DND-41 (cell line): ENCODE measurements at regions not wholly inside any gene's neighbourhood (a gene's known extent, or its start where the extent isn't known, plus 50 kb on each side); places are given as distances from the start of the nearest gene placed in this dataset.

ENCODE experiments used
- ATAC-seq: fragments of 200-7000 bp; cut with Tn5 transposase; 3 replicates; pipeline ENCODE4 v1.9.1; 2021; ENCODE audit warnings: low read depth; ENCODE audit not compliant: insufficient read depth
- DNase-seq: peaks from one replicate; pipeline ENCODE4 v3.0.0-alpha.2; 2020
- H2AFZ ChIP-seq: 2 replicates; pipeline ENCODE4 v1.6.0; 2012; ENCODE audit warnings: low read depth, low read length
- H3K27ac ChIP-seq: 2 replicates; pipeline ENCODE4 v1.5.1; 2012; ENCODE audit warnings: low read length, inconsistent platforms
- H3K27me3 ChIP-seq: fragments of 200-600 bp; sonication (generic); 2 replicates; pipeline ENCODE4 v1.6.0; 2012; ENCODE audit warnings: low read length, mild to moderate bottlenecking, inconsistent platforms; ENCODE audit not compliant: insufficient read depth, poor library complexity
- H3K36me3 ChIP-seq: 2 replicates; pipeline ENCODE4 v1.5.1; 2012; ENCODE audit warnings: low read length, inconsistent platforms; ENCODE audit not compliant: insufficient read depth
- H3K4me1 ChIP-seq: 2 replicates; pipeline ENCODE4 v1.5.1; 2012; ENCODE audit warnings: mild to moderate bottlenecking, low read length; ENCODE audit not compliant: insufficient read depth
- H3K4me2 ChIP-seq: 2 replicates; pipeline ENCODE4 v1.6.0; 2012; ENCODE audit warnings: mild to moderate bottlenecking, moderate library complexity, low read length, inconsistent platforms; ENCODE audit not compliant: insufficient read depth
- H3K4me3 ChIP-seq, 2 experiments: fragments of 200-600 bp in 1 of 2; shearing (Covaris generic) in 1 of 2; 2 replicates each; pipeline ENCODE4 v1.5.1; 2012 to 2016; ENCODE audit warnings: inconsistent platforms in 2 of 2, low read length in 2 of 2, mild to moderate bottlenecking in 2 of 2, low read depth in 1 of 2, moderate library complexity in 1 of 2
- H3K79me2 ChIP-seq: 2 replicates; pipeline ENCODE4 v1.6.0; 2012; ENCODE audit warnings: low read length, inconsistent platforms; ENCODE audit not compliant: insufficient read depth
- H3K9ac ChIP-seq: 2 replicates; pipeline ENCODE4 v1.6.0; 2012; ENCODE audit warnings: low read depth, mild to moderate bottlenecking, inconsistent platforms, low read length, moderate library complexity
- H3K9me3 ChIP-seq: 2 replicates; pipeline ENCODE4 v1.5.1; 2012; ENCODE audit warnings: low read length, moderate library complexity, mild to moderate bottlenecking, inconsistent platforms; ENCODE audit not compliant: insufficient read depth, severe bottlenecking
- H4K20me1 ChIP-seq: 2 replicates; pipeline ENCODE4 v1.6.0; 2012; ENCODE audit warnings: low read length; ENCODE audit not compliant: insufficient read depth
- EZH2 ChIP-seq: IDR thresholded peaks from 3 replicates; pipeline ENCODE4 v1.6.1; 2012; ENCODE audit warnings: borderline replicate concordance, low read depth, mild to moderate bottlenecking, moderate library complexity, low read length, inconsistent platforms; ENCODE audit not compliant: severe bottlenecking
- TF ChIP-seq, protein P1 (sequence below): IDR thresholded peaks from 2 replicates; pipeline ENCODE4 v1.5.1; 2012; ENCODE audit warnings: borderline replicate concordance, low read length, moderate library complexity, mild to moderate bottlenecking; ENCODE audit not compliant: poor library complexity, severe bottlenecking; ENCODE audit errors: extremely low read depth

DNA sequence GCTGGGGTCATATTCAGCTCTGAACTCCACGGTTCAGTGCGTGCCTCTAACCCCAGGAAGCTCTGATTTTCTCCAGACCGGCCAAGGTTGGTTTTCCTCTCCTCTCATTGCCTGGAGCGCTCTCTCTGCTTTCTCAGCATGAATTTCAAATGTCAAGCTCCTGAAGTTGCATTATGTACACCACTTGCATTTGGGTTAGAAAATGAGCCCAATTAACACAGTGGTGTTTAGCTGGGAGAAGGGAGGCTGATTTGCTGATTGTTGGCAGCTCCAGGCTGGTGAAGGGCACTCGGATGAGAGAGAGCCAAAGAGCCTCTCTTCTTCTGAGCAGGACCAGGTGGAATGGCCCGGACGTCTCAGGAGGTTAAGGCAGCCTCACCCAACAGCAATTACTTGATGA is 570.9 kb downstream of the VRK1 start:
- no peak overlapping the region for H3K27ac ChIP-seq
- DNase-seq: no peak
- no peak overlapping the region; the same call in 1 of the 2 replicates for H2AFZ ChIP-seq
- no peaks in the 10 kb centered on the region for H3K27me3 ChIP-seq
- no peak overlapping the region for H3K9ac ChIP-seq
- no peak overlapping the region for H3K4me3 ChIP-seq
- no peaks in the 10 kb centered on the region for H3K9me3 ChIP-seq
- no peaks in the 10 kb centered on the region for H3K4me1 ChIP-seq
- no peak for TF ChIP-seq EZH2
- TF ChIP-seq, protein P1, sequence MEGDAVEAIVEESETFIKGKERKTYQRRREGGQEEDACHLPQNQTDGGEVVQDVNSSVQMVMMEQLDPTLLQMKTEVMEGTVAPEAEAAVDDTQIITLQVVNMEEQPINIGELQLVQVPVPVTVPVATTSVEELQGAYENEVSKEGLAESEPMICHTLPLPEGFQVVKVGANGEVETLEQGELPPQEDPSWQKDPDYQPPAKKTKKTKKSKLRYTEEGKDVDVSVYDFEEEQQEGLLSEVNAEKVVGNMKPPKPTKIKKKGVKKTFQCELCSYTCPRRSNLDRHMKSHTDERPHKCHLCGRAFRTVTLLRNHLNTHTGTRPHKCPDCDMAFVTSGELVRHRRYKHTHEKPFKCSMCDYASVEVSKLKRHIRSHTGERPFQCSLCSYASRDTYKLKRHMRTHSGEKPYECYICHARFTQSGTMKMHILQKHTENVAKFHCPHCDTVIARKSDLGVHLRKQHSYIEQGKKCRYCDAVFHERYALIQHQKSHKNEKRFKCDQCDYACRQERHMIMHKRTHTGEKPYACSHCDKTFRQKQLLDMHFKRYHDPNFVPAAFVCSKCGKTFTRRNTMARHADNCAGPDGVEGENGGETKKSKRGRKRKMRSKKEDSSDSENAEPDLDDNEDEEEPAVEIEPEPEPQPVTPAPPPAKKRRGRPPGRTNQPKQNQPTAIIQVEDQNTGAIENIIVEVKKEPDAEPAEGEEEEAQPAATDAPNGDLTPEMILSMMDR: no peak
- H3K36me3 ChIP-seq: no peaks in the 10 kb centered on the region
- ATAC-seq: no peak
- H3K79me2 ChIP-seq: no peaks in the 10 kb centered on the region
- H3K4me2 ChIP-seq: no peak overlapping the region
- H4K20me1 ChIP-seq: no peaks in the 10 kb centered on the region

GRCh38 chr14:97368900-97369564 is 571.9 kb downstream of the VRK1 start:
- H3K9me3 ChIP-seq: no peaks in the 10 kb centered on the region
- TF ChIP-seq, protein P1: no peak
- TF ChIP-seq EZH2: no peak
- no peak overlapping the region for H2AFZ ChIP-seq
- no peaks in the 10 kb centered on the region for H3K27me3 ChIP-seq
- no peak overlapping the region for H3K27ac ChIP-seq
- no peak overlapping the region for H3K9ac ChIP-seq
- H4K20me1 ChIP-seq: no peaks in the 10 kb centered on the region
- no peaks in the 10 kb centered on the region for H3K79me2 ChIP-seq
- no peaks in the 10 kb centered on the region for H3K4me1 ChIP-seq
- H3K36me3 ChIP-seq: no peaks in the 10 kb centered on the region
- H3K4me2 ChIP-seq: no peak overlapping the region
- no peak for ATAC-seq
- DNase-seq: no peak
- no peak overlapping the region for H3K4me3 ChIP-seq

DNA sequence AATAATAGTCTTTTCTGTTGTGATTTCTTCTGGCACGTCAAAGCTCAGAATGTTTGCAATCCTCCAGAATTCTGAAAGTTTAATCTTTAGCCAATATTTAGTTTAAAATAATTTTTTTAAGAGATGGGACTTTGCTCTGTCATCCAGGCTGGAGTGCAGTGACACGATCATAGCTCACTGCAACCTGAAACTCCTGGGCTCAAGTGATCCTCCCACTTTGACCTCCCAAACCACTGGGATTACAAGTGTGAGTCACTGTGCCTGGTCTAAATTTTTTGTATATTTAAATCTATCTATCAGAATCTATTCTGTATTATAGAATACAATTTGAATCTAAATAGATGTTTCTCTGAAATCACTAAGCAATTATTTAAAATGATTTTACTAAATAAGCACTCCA is 572.7 kb downstream of the VRK1 start:
- Histone ChIP-seq H3K27me3 (no peaks in the 10 kb centered on the region), H3K4me2 (no peak overlapping the region)
- no peak for ATAC-seq

More for the DNA sequence above, 572.7 kb downstream of the VRK1 start:
- Histone ChIP-seq H4K20me1 (no peaks in the 10 kb centered on the region), H3K27ac (no peak overlapping the region), H2AFZ (no peak overlapping the region), H3K36me3 (no peaks in the 10 kb centered on the region), H3K9ac (no peak overlapping the region), H3K9me3 (no peaks in the 10 kb centered on the region), H3K4me1 (no peaks in the 10 kb centered on the region), H3K4me3 (no peak overlapping the region), H3K79me2 (no peaks in the 10 kb centered on the region)
- TF ChIP-seq, protein P1: no peak
- no peak for TF ChIP-seq EZH2
- no peak for DNase-seq
